HCT116 (cell line): ENCODE measurements at regions not wholly inside any gene's neighbourhood (a gene's known extent, or its start where the extent isn't known, plus 50 kb on each side); places are given as distances from the start of the nearest gene placed in this dataset.

Source experiments
- ATAC-seq: fragments of 200-7000 bp; cut with Tn5 transposase; 2 replicates; pipeline ENCODE4 v1.9.1; 2020; ENCODE audit warnings: mild to moderate bottlenecking, moderate library complexity
- BruUV-seq: library from RNA; stranded (reverse); fragments of 400-500 nt; replicated peaks from 2 replicates; lab custom pipeline; 2021; lab: Mats Ljungman, UMichigan
- CTCF ChIA-PET: fragments of 300-600 bp; sonication (Branson Sonifier 250); formaldehyde crosslinking; loops from one replicate; lab custom pipeline; 2021; ENCODE audit warnings: antibody characterized with exemption; lab: Charles Lee
- POLR2A ChIA-PET: fragments of 300-600, 350-600 bp; sonication (Branson Sonifier 250); formaldehyde crosslinking; loops from one replicate; lab custom pipeline; 2021; ENCODE audit warnings: antibody characterized with exemption; lab: Charles Lee
- RAD21 ChIA-PET, 2 experiments: fragments of 300-600 bp; sonication (Branson Sonifier 250); formaldehyde crosslinking; loops; one replicate each; lab custom pipeline; 2023; ENCODE audit warnings: low total read pairs in 2 of 2; ENCODE audit not compliant: uncharacterized antibody in 2 of 2, unreplicated experiment in 2 of 2, low non-redundant PET in 1 of 2; lab: Charles Lee
- DNase-seq: peaks from one replicate; pipeline ENCODE4 v3.0.0-alpha.2; 2010; ENCODE audit warnings: low read depth, low spot score
- H2AFZ ChIP-seq: fragments of 200-600 bp; shearing (Covaris generic), sonication (generic); 2 replicates; pipeline ENCODE4 v1.6.1; 2017; ENCODE audit warnings: low read depth, mixed run types, mixed read lengths, antibody characterized with exemption, low read length; ENCODE audit not compliant: poor library complexity, severe bottlenecking
- H3K27ac ChIP-seq: 2 replicates; pipeline ENCODE4 v1.5.1; 2012; ENCODE audit warnings: low read depth, low read length
- H3K27me3 ChIP-seq: fragments of 200-600 bp; sonication (generic); 2 replicates; pipeline ENCODE4 v1.6.1; 2016; ENCODE audit warnings: mixed run types, low read length, mixed read lengths; ENCODE audit not compliant: insufficient read depth
- H3K36me3 ChIP-seq, 2 experiments: fragments of 200-500 bp in 1 of 2; fragments of 200-600 bp in 1 of 2; sonication (Bioruptor generic) in 1 of 2; sonication (generic) in 1 of 2; 2 replicates each; pipeline versions ENCODE4 v1.5.1 to v1.6.1; 2014 to 2016; ENCODE audit warnings: low read length in 2 of 2, inconsistent platforms in 1 of 2, mixed read lengths in 1 of 2, mixed run types in 1 of 2; ENCODE audit not compliant: insufficient read depth in 2 of 2, control insufficient read depth in 1 of 2
- H3K4me1 ChIP-seq, 2 experiments: fragments of 200-600 bp in 1 of 2; sonication (generic) in 1 of 2; 2 replicates each; pipeline versions ENCODE4 v1.5.1 to v1.6.1; 2012 to 2017; ENCODE audit warnings: low read length in 2 of 2, inconsistent platforms in 1 of 2, mild to moderate bottlenecking in 1 of 2, mixed read lengths in 1 of 2, mixed run types in 1 of 2, moderate library complexity in 1 of 2; ENCODE audit not compliant: insufficient read depth in 2 of 2, control insufficient read depth in 1 of 2
- H3K4me2 ChIP-seq: fragments of 200-600 bp; sonication (generic); 2 replicates; pipeline ENCODE4 v1.6.1; 2017; ENCODE audit warnings: mixed run types, low read length, mixed read lengths
- H3K4me3 ChIP-seq, 2 experiments: fragments of 200-600 bp in 1 of 2; sonication (generic) in 1 of 2; replicated peaks in 1 of 2; 2 replicates each; pipeline ENCODE4 v1.5.1; 2011 to 2016; ENCODE audit warnings: low read length in 2 of 2, control low read depth in 1 of 2, low read depth in 1 of 2, mild to moderate bottlenecking in 1 of 2, mixed read lengths in 1 of 2, mixed run types in 1 of 2
- H3K79me2 ChIP-seq: fragments of 200-600 bp; sonication (generic); 2 replicates; pipeline ENCODE4 v1.6.1; 2017; ENCODE audit warnings: mild to moderate bottlenecking, mixed run types, low read length, moderate library complexity, mixed read lengths; ENCODE audit not compliant: insufficient read depth
- H3K9ac ChIP-seq: fragments of 200-600 bp; sonication (generic); 2 replicates; pipeline ENCODE4 v1.6.1; 2016; ENCODE audit warnings: low read length, mixed read lengths
- H3K9me2 ChIP-seq: fragments of 200-600 bp; sonication (generic), shearing (Covaris generic); 2 replicates; pipeline ENCODE4 v1.6.1; 2017; ENCODE audit warnings: mixed run types, mild to moderate bottlenecking, moderate library complexity; ENCODE audit not compliant: insufficient read depth
- H3K9me3 ChIP-seq, 2 experiments: fragments of 200-500 bp in 1 of 2; fragments of 200-600 bp in 1 of 2; sonication (Bioruptor generic) in 1 of 2; sonication (generic) in 1 of 2; 2 replicates each; pipeline ENCODE4 v1.6.1; 2014 to 2017; ENCODE audit warnings: low read length in 2 of 2, mixed read lengths in 2 of 2, inconsistent platforms in 1 of 2, low read depth in 1 of 2, mild to moderate bottlenecking in 1 of 2, mixed run types in 1 of 2, moderate library complexity in 1 of 2; ENCODE audit not compliant: control insufficient read depth in 1 of 2, insufficient read depth in 1 of 2
- H4K20me1 ChIP-seq: fragments of 200-600 bp; sonication (generic), shearing (Covaris generic); 2 replicates; pipeline ENCODE4 v1.6.1; 2017; ENCODE audit warnings: mixed run types, mild to moderate bottlenecking, moderate library complexity; ENCODE audit not compliant: insufficient read depth
- CEBPB ChIP-seq: IDR thresholded peaks from 2 replicates; pipeline ENCODE4 v1.6.1; 2012; ENCODE audit warnings: low read depth
- EGR1 ChIP-seq: IDR thresholded peaks from 2 replicates; pipeline ENCODE4 v1.6.1; 2012; ENCODE audit warnings: low read depth
- ELF1 ChIP-seq: IDR thresholded peaks from 2 replicates; pipeline ENCODE4 v1.6.1; 2012; ENCODE audit warnings: low read depth, borderline replicate concordance
- EZH2 ChIP-seq: fragments of 200-600 bp; sonication (generic); IDR thresholded peaks from 2 replicates; pipeline ENCODE4 v1.6.1; 2017; ENCODE audit warnings: antibody characterized with exemption, mixed run types
- EZH2phosphoT487 ChIP-seq: fragments of 200-600 bp; IDR thresholded peaks from 2 replicates; pipeline ENCODE4 v1.6.1; 2018; ENCODE audit warnings: antibody characterized with exemption, borderline replicate concordance
- POLR2A ChIP-seq: IDR thresholded peaks from 2 replicates; pipeline ENCODE4 v1.7.0; 2011; ENCODE audit warnings: borderline replicate concordance; ENCODE audit not compliant: insufficient read depth, insufficient read length; ENCODE audit errors: extremely low read depth
- RAD21 ChIP-seq: IDR thresholded peaks from 2 replicates; pipeline ENCODE4 v1.6.1; 2012; ENCODE audit warnings: low read depth, mild to moderate bottlenecking
- SRF ChIP-seq: IDR thresholded peaks from 2 replicates; pipeline ENCODE4 v1.6.1; 2012; ENCODE audit warnings: low read depth
- TCF7L2 ChIP-seq: IDR thresholded peaks from 2 replicates; pipeline ENCODE4 v1.7.0; 2011; ENCODE audit warnings: borderline replicate concordance, inconsistent platforms; ENCODE audit not compliant: insufficient read depth, insufficient read length; ENCODE audit errors: extremely low read depth
- YY1 ChIP-seq: IDR thresholded peaks from 2 replicates; pipeline ENCODE4 v1.6.1; 2011; ENCODE audit warnings: low read length, low read depth, moderate library complexity, mild to moderate bottlenecking; ENCODE audit not compliant: insufficient replicate concordance; ENCODE audit errors: extremely low read depth
- ZFX ChIP-seq: fragments of 450-650 bp; IDR thresholded peaks from 2 replicates; pipeline ENCODE4 v1.6.1; 2017
- ZNF274 ChIP-seq: fragments of 200-500 bp; sonication (Bioruptor generic); IDR thresholded peaks from 2 replicates; pipeline ENCODE4 v1.6.1; 2014; ENCODE audit warnings: mild to moderate bottlenecking, low read depth, low read length, inconsistent platforms
- intact Hi-C: fragments of 100-400 bp; cut with micrococcal nuclease; formaldehyde crosslinking; loops from 2 replicates; pipeline ENCODE4 v1.10.0; 2022
- TF ChIP-seq, protein P1 (sequence below): IDR thresholded peaks from 2 replicates; pipeline ENCODE4 v1.6.1; 2012
- TF ChIP-seq, protein P2 (sequence below): IDR thresholded peaks from 2 replicates; pipeline ENCODE4 v1.6.1; 2011; ENCODE audit warnings: mild to moderate bottlenecking, low read length, moderate library complexity; ENCODE audit not compliant: insufficient replicate concordance; ENCODE audit errors: extremely low read depth

DNA sequence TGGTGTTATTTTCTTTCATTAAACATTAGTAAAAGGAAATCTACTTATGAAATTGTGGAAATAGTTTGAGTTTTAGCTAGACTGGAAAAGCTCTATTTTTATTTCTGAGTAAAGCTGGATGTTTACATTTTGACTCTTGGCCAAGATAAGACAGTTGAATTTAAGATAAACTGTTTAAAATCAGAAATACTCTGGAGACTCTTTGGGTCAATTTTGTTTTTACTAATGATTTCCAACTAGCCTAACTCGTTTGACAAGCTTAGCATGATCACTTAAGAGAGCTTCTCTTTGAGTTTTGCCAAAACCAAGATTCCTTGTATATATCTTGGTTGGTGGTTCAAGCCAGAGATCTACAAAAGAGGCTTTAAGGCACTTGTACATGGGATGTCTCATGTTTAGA, 724.8 kb upstream of the LUZP2 start:
- no peak overlapping the region for H3K27ac ChIP-seq
- ATAC-seq: no peak
- no peak overlapping the region for H2AFZ ChIP-seq
- no peaks in the 10 kb centered on the region for H3K9me2 ChIP-seq
- peaks cover 5 to 9% of the 10 kb centered on the region in 2 experiments; a peak in 2 of 4 replicates for H3K9me3 ChIP-seq
- BruUV-seq: no TSS peak
- RAD21 ChIA-PET: no interaction called here
- H3K36me3 ChIP-seq: no peaks in the 10 kb centered on the region
- no peak overlapping the region for H3K9ac ChIP-seq
- H3K27me3 ChIP-seq: no peaks in the 10 kb centered on the region
- intact Hi-C loops: no loop called here
- POLR2A ChIA-PET: no interaction called here
- H3K79me2 ChIP-seq: no peaks in the 10 kb centered on the region
- no peaks in the 10 kb centered on the region for H3K4me1 ChIP-seq
- H3K4me3 ChIP-seq: no peak overlapping the region
- TF ChIP-seq, protein P1, sequence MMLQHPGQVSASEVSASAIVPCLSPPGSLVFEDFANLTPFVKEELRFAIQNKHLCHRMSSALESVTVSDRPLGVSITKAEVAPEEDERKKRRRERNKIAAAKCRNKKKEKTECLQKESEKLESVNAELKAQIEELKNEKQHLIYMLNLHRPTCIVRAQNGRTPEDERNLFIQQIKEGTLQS: no peak
- TF ChIP-seq, all 23 proteins: peak for 0
- Histone ChIP-seq H3K4me2 (no peak overlapping the region), H4K20me1 (no peaks in the 10 kb centered on the region)
- CTCF ChIA-PET: no interaction called here
- DNase-seq: no peak

DNA sequence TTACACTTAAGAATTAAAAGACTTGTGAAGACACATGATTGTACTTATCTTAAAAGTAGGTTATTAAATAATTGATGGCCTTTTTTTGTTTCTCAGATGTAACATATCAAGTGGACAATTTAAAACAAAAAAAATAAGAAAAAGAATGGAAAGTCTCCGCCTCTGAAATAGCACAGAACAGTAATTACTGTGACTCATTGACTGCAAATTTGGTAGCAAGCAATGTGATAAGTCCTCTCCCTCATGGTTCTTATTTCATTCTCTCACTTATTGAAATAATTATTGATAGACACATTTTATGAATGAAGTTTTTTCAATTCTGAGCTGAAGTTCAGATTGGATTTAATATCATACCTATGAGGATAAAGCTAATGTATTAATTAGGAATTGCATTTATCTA, 717.9 kb upstream of the LUZP2 start:
- H3K4me2 ChIP-seq: no peak overlapping the region
- H3K9ac ChIP-seq: no peak overlapping the region
- no peaks in the 10 kb centered on the region for H3K79me2 ChIP-seq
- no peak overlapping the region for H3K27ac ChIP-seq
- no peak for ATAC-seq
- RAD21 ChIA-PET: no interaction called here
- CTCF ChIA-PET: no interaction called here
- intact Hi-C loops: no loop called here
- BruUV-seq: no TSS peak
- peaks cover 4 to 17% of the 10 kb centered on the region in 2 experiments; a peak in 2 of 4 replicates for H3K9me3 ChIP-seq
- no peaks in the 10 kb centered on the region for H4K20me1 ChIP-seq
- no peak overlapping the region for H2AFZ ChIP-seq
- H3K4me1 ChIP-seq: no peaks in the 10 kb centered on the region
- no peak for DNase-seq
- no peak overlapping the region for H3K4me3 ChIP-seq
- TF ChIP-seq ELF1: no peak
- TF ChIP-seq YY1: no peak
- no peak for TF ChIP-seq ZNF274
- TF ChIP-seq SRF: no peak
- no peak for TF ChIP-seq EZH2phosphoT487
- TF ChIP-seq, protein P2, sequence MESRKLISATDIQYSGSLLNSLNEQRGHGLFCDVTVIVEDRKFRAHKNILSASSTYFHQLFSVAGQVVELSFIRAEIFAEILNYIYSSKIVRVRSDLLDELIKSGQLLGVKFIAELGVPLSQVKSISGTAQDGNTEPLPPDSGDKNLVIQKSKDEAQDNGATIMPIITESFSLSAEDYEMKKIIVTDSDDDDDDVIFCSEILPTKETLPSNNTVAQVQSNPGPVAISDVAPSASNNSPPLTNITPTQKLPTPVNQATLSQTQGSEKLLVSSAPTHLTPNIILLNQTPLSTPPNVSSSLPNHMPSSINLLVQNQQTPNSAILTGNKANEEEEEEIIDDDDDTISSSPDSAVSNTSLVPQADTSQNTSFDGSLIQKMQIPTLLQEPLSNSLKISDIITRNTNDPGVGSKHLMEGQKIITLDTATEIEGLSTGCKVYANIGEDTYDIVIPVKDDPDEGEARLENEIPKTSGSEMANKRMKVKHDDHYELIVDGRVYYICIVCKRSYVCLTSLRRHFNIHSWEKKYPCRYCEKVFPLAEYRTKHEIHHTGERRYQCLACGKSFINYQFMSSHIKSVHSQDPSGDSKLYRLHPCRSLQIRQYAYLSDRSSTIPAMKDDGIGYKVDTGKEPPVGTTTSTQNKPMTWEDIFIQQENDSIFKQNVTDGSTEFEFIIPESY: no peak
- TF ChIP-seq CEBPB: no peak
- no peak for TF ChIP-seq RAD21
- TF ChIP-seq ZFX: no peak
- TF ChIP-seq EGR1: no peak
- no peak for TF ChIP-seq TCF7L2
- no peak for TF ChIP-seq EZH2
- TF ChIP-seq, protein P1: no peak
- no peak for TF ChIP-seq POLR2A
- POLR2A ChIA-PET: no interaction called here
- no peaks in the 10 kb centered on the region for H3K36me3 ChIP-seq
- H3K27me3 ChIP-seq: no peaks in the 10 kb centered on the region
- no peaks in the 10 kb centered on the region for H3K9me2 ChIP-seq
